Vagina (tissue), 2 donors: ENCODE measurements at regions not wholly inside any gene's neighbourhood (a gene's known extent, or its start where the extent isn't known, plus 50 kb on each side); places are given as distances from the start of the nearest gene placed in this dataset.

ENCODE experiments used
- POLR2A ChIP-seq, 2 donors: fragments of 450-650 bp; IDR thresholded peaks; one replicate each; pipeline ENCODE4 v1.6.1; 2017; ENCODE audit warnings: antibody characterized with exemption in 2 of 2, mild to moderate bottlenecking in 2 of 2, moderate library complexity in 2 of 2
- POLR2AphosphoS5 ChIP-seq, 2 donors: sonication (generic); formaldehyde crosslinking; IDR thresholded peaks; one replicate each; pipeline ENCODE4 v1.9.0; 2017; ENCODE audit warnings: antibody characterized with exemption in 2 of 2, mild to moderate bottlenecking in 2 of 2, low read depth in 1 of 2; ENCODE audit not compliant: insufficient read depth in 1 of 2
- TF ChIP-seq, protein P1 (sequence below), 3 experiments: fragments of 450-650 bp in 2 of 3; fragments of 200-600 bp in 1 of 3; sonication (generic) in 1 of 3; IDR thresholded peaks; one replicate each; pipeline ENCODE4 v1.5.1; 2017 to 2019; ENCODE audit warnings: antibody characterized with exemption in 3 of 3, mild to moderate bottlenecking in 2 of 3, moderate library complexity in 2 of 3

DNA sequence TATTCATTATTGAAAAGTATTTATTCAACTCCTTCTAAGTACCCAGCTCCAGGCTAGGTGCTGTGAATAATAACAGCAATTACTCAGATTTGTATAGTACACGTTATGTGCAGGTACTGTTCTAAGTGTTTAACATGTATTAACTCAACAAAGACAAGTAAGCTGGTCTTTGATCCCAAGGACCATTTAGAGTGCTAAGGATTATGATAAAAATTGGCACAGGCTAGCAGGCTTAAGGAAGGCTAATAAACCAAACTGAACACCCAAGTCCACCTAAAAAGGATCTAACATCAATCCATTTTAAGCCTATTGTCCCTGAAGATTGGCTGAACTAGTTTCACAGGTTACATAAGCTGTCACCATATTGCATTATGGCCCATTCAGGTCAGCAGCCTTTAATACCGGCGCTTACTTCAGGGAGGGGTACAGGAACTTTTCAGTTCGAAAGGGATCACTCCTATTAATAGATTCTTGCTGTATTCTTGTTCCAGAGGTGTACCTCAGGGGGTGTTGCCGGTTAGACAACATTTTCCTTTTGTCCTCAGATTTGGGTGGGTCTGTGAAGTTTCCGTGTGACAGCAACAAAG lies 99.0 kb upstream of the GMDS start:
- TF ChIP-seq POLR2A (IDR thresholded peaks at IDR 0.05) (no peak), POLR2AphosphoS5 (IDR thresholded peaks at IDR 0.05; ENCODE audit: insufficient read depth in 1 of 2, low read depth in 1 of 2) (no peak)
- TF ChIP-seq, protein P1, sequence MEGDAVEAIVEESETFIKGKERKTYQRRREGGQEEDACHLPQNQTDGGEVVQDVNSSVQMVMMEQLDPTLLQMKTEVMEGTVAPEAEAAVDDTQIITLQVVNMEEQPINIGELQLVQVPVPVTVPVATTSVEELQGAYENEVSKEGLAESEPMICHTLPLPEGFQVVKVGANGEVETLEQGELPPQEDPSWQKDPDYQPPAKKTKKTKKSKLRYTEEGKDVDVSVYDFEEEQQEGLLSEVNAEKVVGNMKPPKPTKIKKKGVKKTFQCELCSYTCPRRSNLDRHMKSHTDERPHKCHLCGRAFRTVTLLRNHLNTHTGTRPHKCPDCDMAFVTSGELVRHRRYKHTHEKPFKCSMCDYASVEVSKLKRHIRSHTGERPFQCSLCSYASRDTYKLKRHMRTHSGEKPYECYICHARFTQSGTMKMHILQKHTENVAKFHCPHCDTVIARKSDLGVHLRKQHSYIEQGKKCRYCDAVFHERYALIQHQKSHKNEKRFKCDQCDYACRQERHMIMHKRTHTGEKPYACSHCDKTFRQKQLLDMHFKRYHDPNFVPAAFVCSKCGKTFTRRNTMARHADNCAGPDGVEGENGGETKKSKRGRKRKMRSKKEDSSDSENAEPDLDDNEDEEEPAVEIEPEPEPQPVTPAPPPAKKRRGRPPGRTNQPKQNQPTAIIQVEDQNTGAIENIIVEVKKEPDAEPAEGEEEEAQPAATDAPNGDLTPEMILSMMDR (IDR thresholded peaks at IDR 0.05) = no peak
